ENCODE measurements at regions not wholly inside any gene's neighbourhood (a gene's known extent, or its start where the extent isn't known, plus 50 kb on each side); places are given as distances from the start of the nearest gene placed in this dataset.

DNA sequence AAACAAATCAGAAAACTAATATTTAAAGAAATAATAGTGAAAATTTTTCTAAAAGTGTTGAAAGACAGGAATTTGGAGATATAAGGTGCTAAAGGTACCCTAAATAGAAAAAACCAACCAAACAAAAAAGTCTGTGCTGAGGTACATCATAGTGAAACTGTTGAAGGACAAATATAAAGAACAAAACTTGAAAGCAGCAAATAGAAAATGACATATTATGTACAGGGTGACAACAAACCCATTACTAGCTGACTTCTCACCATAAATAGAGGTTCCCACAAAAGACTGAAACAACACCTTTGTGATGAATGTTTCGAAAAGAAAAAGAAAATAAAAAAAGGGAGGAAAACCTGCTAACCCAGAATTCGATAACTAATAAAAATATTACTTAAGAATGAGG, 502.5 kb upstream of the NECTIN3 start:
- POLR2A ChIA-PET = no interaction called here
- in situ Hi-C loops (cut with MboI) = no loop called here
- WGBS (ENCODE audit: insufficient coverage, low coverage, missing lambda C conversion rate) = 90% methylated on average over 2 of the region's 2 CpGs

More for the DNA sequence above, 502.5 kb upstream of the NECTIN3 start:
- TF ChIP-seq ZNF778 (CRISPR knock-in tag; IDR thresholded peaks at IDR 0.05) (no peak), HNRNPLL (IDR thresholded peaks at IDR 0.05; ENCODE audit: low read depth, low read length, poor library complexity, severe bottlenecking) (no peak), STAT5B (CRISPR knock-in tag; IDR thresholded peaks at IDR 0.05) (no peak), MAFG (tag; conservative IDR thresholded peaks at IDR 0.05) (no peak), ZFP1 (CRISPR knock-in tag; IDR thresholded peaks at IDR 0.05) (no peak), RBM39 (optimal IDR thresholded peaks at IDR 0.05; ENCODE audit: low read depth, low read length) (no peak), ZNF780A (CRISPR knock-in tag; IDR thresholded peaks at IDR 0.05) (no peak), FOS (IDR thresholded peaks at IDR 0.05; ENCODE audit: extremely low read depth, insufficient read length) (no peak), IFI16 (CRISPR knock-in tag; IDR thresholded peaks at IDR 0.05) (no peak)
- TF ChIP-seq, protein P1, sequence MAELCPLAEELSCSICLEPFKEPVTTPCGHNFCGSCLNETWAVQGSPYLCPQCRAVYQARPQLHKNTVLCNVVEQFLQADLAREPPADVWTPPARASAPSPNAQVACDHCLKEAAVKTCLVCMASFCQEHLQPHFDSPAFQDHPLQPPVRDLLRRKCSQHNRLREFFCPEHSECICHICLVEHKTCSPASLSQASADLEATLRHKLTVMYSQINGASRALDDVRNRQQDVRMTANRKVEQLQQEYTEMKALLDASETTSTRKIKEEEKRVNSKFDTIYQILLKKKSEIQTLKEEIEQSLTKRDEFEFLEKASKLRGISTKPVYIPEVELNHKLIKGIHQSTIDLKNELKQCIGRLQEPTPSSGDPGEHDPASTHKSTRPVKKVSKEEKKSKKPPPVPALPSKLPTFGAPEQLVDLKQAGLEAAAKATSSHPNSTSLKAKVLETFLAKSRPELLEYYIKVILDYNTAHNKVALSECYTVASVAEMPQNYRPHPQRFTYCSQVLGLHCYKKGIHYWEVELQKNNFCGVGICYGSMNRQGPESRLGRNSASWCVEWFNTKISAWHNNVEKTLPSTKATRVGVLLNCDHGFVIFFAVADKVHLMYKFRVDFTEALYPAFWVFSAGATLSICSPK (IDR thresholded peaks at IDR 0.05; ENCODE audit: borderline replicate concordance) = no peak
- TF ChIP-seq, protein P2, sequence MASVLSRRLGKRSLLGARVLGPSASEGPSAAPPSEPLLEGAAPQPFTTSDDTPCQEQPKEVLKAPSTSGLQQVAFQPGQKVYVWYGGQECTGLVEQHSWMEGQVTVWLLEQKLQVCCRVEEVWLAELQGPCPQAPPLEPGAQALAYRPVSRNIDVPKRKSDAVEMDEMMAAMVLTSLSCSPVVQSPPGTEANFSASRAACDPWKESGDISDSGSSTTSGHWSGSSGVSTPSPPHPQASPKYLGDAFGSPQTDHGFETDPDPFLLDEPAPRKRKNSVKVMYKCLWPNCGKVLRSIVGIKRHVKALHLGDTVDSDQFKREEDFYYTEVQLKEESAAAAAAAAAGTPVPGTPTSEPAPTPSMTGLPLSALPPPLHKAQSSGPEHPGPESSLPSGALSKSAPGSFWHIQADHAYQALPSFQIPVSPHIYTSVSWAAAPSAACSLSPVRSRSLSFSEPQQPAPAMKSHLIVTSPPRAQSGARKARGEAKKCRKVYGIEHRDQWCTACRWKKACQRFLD (CRISPR knock-in tag; IDR thresholded peaks at IDR 0.05) = no peak
- TF ChIP-seq, protein P3, sequence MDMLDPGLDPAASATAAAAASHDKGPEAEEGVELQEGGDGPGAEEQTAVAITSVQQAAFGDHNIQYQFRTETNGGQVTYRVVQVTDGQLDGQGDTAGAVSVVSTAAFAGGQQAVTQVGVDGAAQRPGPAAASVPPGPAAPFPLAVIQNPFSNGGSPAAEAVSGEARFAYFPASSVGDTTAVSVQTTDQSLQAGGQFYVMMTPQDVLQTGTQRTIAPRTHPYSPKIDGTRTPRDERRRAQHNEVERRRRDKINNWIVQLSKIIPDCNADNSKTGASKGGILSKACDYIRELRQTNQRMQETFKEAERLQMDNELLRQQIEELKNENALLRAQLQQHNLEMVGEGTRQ (CRISPR knock-in tag; IDR thresholded peaks at IDR 0.05) = no peak
- TF ChIP-seq, protein P4, sequence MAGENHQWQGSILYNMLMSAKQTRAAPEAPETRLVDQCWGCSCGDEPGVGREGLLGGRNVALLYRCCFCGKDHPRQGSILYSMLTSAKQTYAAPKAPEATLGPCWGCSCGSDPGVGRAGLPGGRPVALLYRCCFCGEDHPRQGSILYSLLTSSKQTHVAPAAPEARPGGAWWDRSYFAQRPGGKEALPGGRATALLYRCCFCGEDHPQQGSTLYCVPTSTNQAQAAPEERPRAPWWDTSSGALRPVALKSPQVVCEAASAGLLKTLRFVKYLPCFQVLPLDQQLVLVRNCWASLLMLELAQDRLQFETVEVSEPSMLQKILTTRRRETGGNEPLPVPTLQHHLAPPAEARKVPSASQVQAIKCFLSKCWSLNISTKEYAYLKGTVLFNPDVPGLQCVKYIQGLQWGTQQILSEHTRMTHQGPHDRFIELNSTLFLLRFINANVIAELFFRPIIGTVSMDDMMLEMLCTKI (IDR thresholded peaks at IDR 0.05; ENCODE audit: partially characterized antibody) = no peak
- no peak overlapping the region for H3K4me2 ChIP-seq (ENCODE audit: insufficient read depth, low read length)
- CTCF ChIA-PET (ENCODE audit: low intra/inter-chr PET ratio) = no interaction called here
- no peak overlapping the region for H3K9ac ChIP-seq (ENCODE audit: insufficient read depth in 1 of 2, low read depth in 2 of 2, low read length in 2 of 2)
- H3K9me1 ChIP-seq (ENCODE audit: control insufficient read depth, insufficient read depth, low read length) = no peaks in the 10 kb centered on the region
- FAIRE-seq (no peak), DNase-seq (ENCODE audit: extremely low read depth in 1 of 4, low spot score in 3 of 4) (no peak), ATAC-seq (no peak)
- no peak overlapping the region for H3K4me3 ChIP-seq
- no peak overlapping the region for H3K27ac ChIP-seq (ENCODE audit: extremely low read depth, low read depth, low read length)
- no peaks in the 10 kb centered on the region for H3K27me3 ChIP-seq (ENCODE audit: control insufficient read depth in 2 of 2, insufficient read depth in 2 of 2, low read length in 2 of 2)
- no peaks in the 10 kb centered on the region for H3K9me3 ChIP-seq (replicated peaks; ENCODE audit: control insufficient read depth, insufficient read depth, low read depth, low read length)
- intact Hi-C loops (cut with micrococcal nuclease) = no loop called here
- H4K20me1 ChIP-seq (replicated peaks; ENCODE audit: control insufficient read depth, insufficient read depth, low read length) = no peaks in the 10 kb centered on the region
- H2AFZ ChIP-seq (ENCODE audit: low read depth, low read length) = no peak overlapping the region
- H3K4me1 ChIP-seq (replicated peaks in 1 of 2; ENCODE audit: control insufficient read depth in 2 of 2, insufficient read depth in 2 of 2, low read length in 2 of 2) = no peaks in the 10 kb centered on the region
- BruUV-seq (replicated peaks) = no TSS peak
- H3K79me2 ChIP-seq (ENCODE audit: control insufficient read depth, insufficient read depth, low read length) = no peaks in the 10 kb centered on the region
- H3K36me3 ChIP-seq (ENCODE audit: control insufficient read depth, insufficient read depth, low read length) = no peaks in the 10 kb centered on the region

All from K562 (cell line).